ENCODE measurements at regions not wholly inside any gene's neighbourhood (a gene's known extent, or its start where the extent isn't known, plus 50 kb on each side); places are given as distances from the start of the nearest gene placed in this dataset.

- Mint-ChIP-seq H3K9me3 (peaks cover 28% of the 10 kb centered on the region), H3K36me3 (peaks cover 8% of the 10 kb centered on the region), H3K4me1 (peaks cover 6% of the 10 kb centered on the region), H3K27ac (no peak overlapping the region), H3K27me3 (ENCODE audit: low read depth) (no peaks in the 10 kb centered on the region), H3K4me3 (no peak overlapping the region)
- ChIA-PET POLR2A (no interaction called here), CTCF (interaction anchor here (1.1 kb wide), 1 partner anchor 22 kb away, joined by 3 read pairs; no protein-coding TSS in a partner anchor)
- TF ChIP-seq, protein P1, sequence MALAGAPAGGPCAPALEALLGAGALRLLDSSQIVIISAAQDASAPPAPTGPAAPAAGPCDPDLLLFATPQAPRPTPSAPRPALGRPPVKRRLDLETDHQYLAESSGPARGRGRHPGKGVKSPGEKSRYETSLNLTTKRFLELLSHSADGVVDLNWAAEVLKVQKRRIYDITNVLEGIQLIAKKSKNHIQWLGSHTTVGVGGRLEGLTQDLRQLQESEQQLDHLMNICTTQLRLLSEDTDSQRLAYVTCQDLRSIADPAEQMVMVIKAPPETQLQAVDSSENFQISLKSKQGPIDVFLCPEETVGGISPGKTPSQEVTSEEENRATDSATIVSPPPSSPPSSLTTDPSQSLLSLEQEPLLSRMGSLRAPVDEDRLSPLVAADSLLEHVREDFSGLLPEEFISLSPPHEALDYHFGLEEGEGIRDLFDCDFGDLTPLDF (CRISPR knock-in tag; IDR thresholded peaks at IDR 0.05) = no peak
- TF ChIP-seq, protein P2, sequence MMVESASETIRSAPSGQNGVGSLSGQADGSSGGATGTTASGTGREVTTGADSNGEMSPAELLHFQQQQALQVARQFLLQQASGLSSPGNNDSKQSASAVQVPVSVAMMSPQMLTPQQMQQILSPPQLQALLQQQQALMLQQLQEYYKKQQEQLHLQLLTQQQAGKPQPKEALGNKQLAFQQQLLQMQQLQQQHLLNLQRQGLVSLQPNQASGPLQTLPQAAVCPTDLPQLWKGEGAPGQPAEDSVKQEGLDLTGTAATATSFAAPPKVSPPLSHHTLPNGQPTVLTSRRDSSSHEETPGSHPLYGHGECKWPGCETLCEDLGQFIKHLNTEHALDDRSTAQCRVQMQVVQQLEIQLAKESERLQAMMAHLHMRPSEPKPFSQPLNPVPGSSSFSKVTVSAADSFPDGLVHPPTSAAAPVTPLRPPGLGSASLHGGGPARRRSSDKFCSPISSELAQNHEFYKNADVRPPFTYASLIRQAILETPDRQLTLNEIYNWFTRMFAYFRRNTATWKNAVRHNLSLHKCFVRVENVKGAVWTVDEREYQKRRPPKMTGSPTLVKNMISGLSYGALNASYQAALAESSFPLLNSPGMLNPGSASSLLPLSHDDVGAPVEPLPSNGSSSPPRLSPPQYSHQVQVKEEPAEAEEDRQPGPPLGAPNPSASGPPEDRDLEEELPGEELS (CRISPR knock-in tag; IDR thresholded peaks at IDR 0.05) = no peak
- TF ChIP-seq MYBL2 (CRISPR knock-in tag; IDR thresholded peaks at IDR 0.05) (no peak), EMX1 (CRISPR knock-in tag; IDR thresholded peaks at IDR 0.05) (no peak), E2F4 (CRISPR knock-in tag; IDR thresholded peaks at IDR 0.05; ENCODE audit: borderline replicate concordance, low read depth) (no peak), ZSCAN18 (CRISPR knock-in tag; IDR thresholded peaks at IDR 0.05) (no peak), ARID4B (CRISPR knock-in tag; IDR thresholded peaks at IDR 0.05; ENCODE audit: borderline replicate concordance) (no peak), TEAD1 (CRISPR knock-in tag; IDR thresholded peaks at IDR 0.05) (no peak)
- TF ChIP-seq, protein P3, sequence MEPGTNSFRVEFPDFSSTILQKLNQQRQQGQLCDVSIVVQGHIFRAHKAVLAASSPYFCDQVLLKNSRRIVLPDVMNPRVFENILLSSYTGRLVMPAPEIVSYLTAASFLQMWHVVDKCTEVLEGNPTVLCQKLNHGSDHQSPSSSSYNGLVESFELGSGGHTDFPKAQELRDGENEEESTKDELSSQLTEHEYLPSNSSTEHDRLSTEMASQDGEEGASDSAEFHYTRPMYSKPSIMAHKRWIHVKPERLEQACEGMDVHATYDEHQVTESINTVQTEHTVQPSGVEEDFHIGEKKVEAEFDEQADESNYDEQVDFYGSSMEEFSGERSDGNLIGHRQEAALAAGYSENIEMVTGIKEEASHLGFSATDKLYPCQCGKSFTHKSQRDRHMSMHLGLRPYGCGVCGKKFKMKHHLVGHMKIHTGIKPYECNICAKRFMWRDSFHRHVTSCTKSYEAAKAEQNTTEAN (CRISPR knock-in tag; IDR thresholded peaks at IDR 0.05) = no peak
- TF ChIP-seq, protein P4, sequence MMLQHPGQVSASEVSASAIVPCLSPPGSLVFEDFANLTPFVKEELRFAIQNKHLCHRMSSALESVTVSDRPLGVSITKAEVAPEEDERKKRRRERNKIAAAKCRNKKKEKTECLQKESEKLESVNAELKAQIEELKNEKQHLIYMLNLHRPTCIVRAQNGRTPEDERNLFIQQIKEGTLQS (CRISPR knock-in tag; conservative IDR thresholded peaks at IDR 0.05) = no peak
- TF ChIP-seq, protein P5, sequence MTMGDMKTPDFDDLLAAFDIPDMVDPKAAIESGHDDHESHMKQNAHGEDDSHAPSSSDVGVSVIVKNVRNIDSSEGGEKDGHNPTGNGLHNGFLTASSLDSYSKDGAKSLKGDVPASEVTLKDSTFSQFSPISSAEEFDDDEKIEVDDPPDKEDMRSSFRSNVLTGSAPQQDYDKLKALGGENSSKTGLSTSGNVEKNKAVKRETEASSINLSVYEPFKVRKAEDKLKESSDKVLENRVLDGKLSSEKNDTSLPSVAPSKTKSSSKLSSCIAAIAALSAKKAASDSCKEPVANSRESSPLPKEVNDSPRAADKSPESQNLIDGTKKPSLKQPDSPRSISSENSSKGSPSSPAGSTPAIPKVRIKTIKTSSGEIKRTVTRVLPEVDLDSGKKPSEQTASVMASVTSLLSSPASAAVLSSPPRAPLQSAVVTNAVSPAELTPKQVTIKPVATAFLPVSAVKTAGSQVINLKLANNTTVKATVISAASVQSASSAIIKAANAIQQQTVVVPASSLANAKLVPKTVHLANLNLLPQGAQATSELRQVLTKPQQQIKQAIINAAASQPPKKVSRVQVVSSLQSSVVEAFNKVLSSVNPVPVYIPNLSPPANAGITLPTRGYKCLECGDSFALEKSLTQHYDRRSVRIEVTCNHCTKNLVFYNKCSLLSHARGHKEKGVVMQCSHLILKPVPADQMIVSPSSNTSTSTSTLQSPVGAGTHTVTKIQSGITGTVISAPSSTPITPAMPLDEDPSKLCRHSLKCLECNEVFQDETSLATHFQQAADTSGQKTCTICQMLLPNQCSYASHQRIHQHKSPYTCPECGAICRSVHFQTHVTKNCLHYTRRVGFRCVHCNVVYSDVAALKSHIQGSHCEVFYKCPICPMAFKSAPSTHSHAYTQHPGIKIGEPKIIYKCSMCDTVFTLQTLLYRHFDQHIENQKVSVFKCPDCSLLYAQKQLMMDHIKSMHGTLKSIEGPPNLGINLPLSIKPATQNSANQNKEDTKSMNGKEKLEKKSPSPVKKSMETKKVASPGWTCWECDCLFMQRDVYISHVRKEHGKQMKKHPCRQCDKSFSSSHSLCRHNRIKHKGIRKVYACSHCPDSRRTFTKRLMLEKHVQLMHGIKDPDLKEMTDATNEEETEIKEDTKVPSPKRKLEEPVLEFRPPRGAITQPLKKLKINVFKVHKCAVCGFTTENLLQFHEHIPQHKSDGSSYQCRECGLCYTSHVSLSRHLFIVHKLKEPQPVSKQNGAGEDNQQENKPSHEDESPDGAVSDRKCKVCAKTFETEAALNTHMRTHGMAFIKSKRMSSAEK (CRISPR knock-in tag; IDR thresholded peaks at IDR 0.05; ENCODE audit: borderline replicate concordance) = no peak
- TF ChIP-seq, protein P6, sequence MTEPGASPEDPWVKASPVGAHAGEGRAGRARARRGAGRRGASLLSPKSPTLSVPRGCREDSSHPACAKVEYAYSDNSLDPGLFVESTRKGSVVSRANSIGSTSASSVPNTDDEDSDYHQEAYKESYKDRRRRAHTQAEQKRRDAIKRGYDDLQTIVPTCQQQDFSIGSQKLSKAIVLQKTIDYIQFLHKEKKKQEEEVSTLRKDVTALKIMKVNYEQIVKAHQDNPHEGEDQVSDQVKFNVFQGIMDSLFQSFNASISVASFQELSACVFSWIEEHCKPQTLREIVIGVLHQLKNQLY (CRISPR knock-in tag; IDR thresholded peaks at IDR 0.05) = no peak
- ATAC-seq (no peak), DNase-seq (ENCODE audit: low spot score) (no peak)
These were observed 137.9 kb downstream of the SUDS3 start for GRCh38 chr12:118514297-118514696.
